ENCODE measurements at regions not wholly inside any gene's neighbourhood (a gene's known extent, or its start where the extent isn't known, plus 50 kb on each side); places are given as distances from the start of the nearest gene placed in this dataset.

- TF ChIP-seq CTCF (IDR thresholded peaks at IDR 0.05; ENCODE audit: insufficient read depth, low read depth, low read length), result no peak
- H3K4me3 ChIP-seq (ENCODE audit: low read depth, low read length), result no peak overlapping the region
- no peak for DNase-seq (ENCODE audit: low read depth)
Measured at GRCh38 chr21:35678393-35678792, 381.9 kb downstream of the SETD4 start.

GRCh38 chr21:35677298-35677841, 383.0 kb downstream of the SETD4 start:
- no peak overlapping the region for H3K4me3 ChIP-seq (ENCODE audit: low read depth, low read length)

GRCh38 chr21:35674895-35675470, 385.3 kb downstream of the SETD4 start:
- DNase-seq (ENCODE audit: low read depth), result peak; percentile 11
- H3K4me3 ChIP-seq (ENCODE audit: low read depth, low read length), result no peak overlapping the region
- TF ChIP-seq CTCF (IDR thresholded peaks at IDR 0.05; ENCODE audit: insufficient read depth, low read depth, low read length), result no peak

More at GRCh38 chr21:35677298-35677841, 383.0 kb downstream of the SETD4 start:
- no peak for DNase-seq (ENCODE audit: low read depth)
- no peak for TF ChIP-seq CTCF (IDR thresholded peaks at IDR 0.05; ENCODE audit: insufficient read depth, low read depth, low read length)

- no peak overlapping the region for H3K4me3 ChIP-seq (ENCODE audit: low read depth, low read length)
- DNase-seq (ENCODE audit: low read depth), result no peak
- no peak for TF ChIP-seq CTCF (IDR thresholded peaks at IDR 0.05; ENCODE audit: insufficient read depth, low read depth, low read length)
Measured at GRCh38 chr21:35674091-35674671, 386.1 kb downstream of the SETD4 start.

- no peak for DNase-seq (ENCODE audit: low read depth)
- H3K4me3 ChIP-seq (ENCODE audit: low read depth, low read length), result no peak overlapping the region
- TF ChIP-seq CTCF (IDR thresholded peaks at IDR 0.05; ENCODE audit: insufficient read depth, low read depth, low read length), result no peak
Measured at GRCh38 chr21:35672313-35672712, 388.0 kb downstream of the SETD4 start.

- TF ChIP-seq CTCF (IDR thresholded peaks at IDR 0.05; ENCODE audit: insufficient read depth, low read depth, low read length), result no peak
- no peak for DNase-seq (ENCODE audit: low read depth)
- H3K4me3 ChIP-seq (ENCODE audit: low read depth, low read length), result no peak overlapping the region
Measured at GRCh38 chr21:35664683-35665082, 395.6 kb downstream of the SETD4 start.

Measured in fibroblast of villous mesenchyme (primary cell).